Endothelial cell of umbilical vein (primary cell): ENCODE measurements at regions not wholly inside any gene's neighbourhood (a gene's known extent, or its start where the extent isn't known, plus 50 kb on each side); places are given as distances from the start of the nearest gene placed in this dataset.

Source experiments
- BruUV-seq: library from RNA; stranded (reverse); fragments of 400-500 nt; replicated peaks from 2 replicates; lab custom pipeline; 2021; lab: Mats Ljungman, UMichigan
- CTCF ChIA-PET: fragments of 300-600, 350-600 bp; sonication (Branson Sonifier 250); formaldehyde crosslinking; loops from one replicate; lab custom pipeline; 2021; ENCODE audit warnings: antibody characterized with exemption, inconsistent platforms; lab: Charles Lee
- POLR2A ChIA-PET: fragments of 300-600, 350-600 bp; sonication (Branson Sonifier 250); formaldehyde crosslinking; loops from one replicate; lab custom pipeline; 2021; ENCODE audit warnings: antibody characterized with exemption, inconsistent platforms; lab: Charles Lee
- DNase-seq: peaks from one replicate; pipeline ENCODE4 v3.0.0-alpha.2; 2011; ENCODE audit warnings: low read depth, low spot score
- FAIRE-seq: peaks from 2 replicates; lab custom pipeline; 2011; peaks lifted over from hg19 to GRCh38; lab: Jason Lieb, UNC
- H2AFZ ChIP-seq: 2 replicates; pipeline ENCODE4 v1.6.0; 2012; ENCODE audit warnings: low read depth, low read length, control low read depth, inconsistent platforms
- H3K27ac ChIP-seq: 2 replicates; pipeline ENCODE4 v1.5.1; 2011; ENCODE audit warnings: low read depth, mild to moderate bottlenecking, control low read depth, low read length, moderate library complexity; ENCODE audit not compliant: insufficient read depth
- H3K27me3 ChIP-seq, 2 experiments: 2 replicates each; pipeline versions ENCODE4 v1.6.0 to v1.6.1; 2011; ENCODE audit warnings: low read length in 2 of 2, mixed read lengths in 1 of 2; ENCODE audit not compliant: control insufficient read depth in 2 of 2, insufficient read depth in 2 of 2
- H3K36me3 ChIP-seq, 2 experiments: 2 replicates in 1 of 2; 3 replicates in 1 of 2; pipeline ENCODE4 v1.5.1; 2011; ENCODE audit warnings: low read length in 2 of 2, mild to moderate bottlenecking in 1 of 2, moderate library complexity in 1 of 2; ENCODE audit not compliant: control insufficient read depth in 2 of 2, insufficient read depth in 2 of 2; ENCODE audit errors: extremely low read depth in 1 of 2
- H3K4me1 ChIP-seq: 3 replicates; pipeline ENCODE4 v1.5.1; 2011; ENCODE audit warnings: mild to moderate bottlenecking, low read length; ENCODE audit not compliant: control insufficient read depth, insufficient read depth; ENCODE audit errors: extremely low read depth
- H3K4me2 ChIP-seq: 2 replicates; pipeline ENCODE4 v1.6.1; 2011; ENCODE audit warnings: low read length, control low read depth, mixed read lengths; ENCODE audit not compliant: insufficient read depth
- H3K4me3 ChIP-seq, 3 experiments: fragments of 200-600 bp in 1 of 3; sonication (generic), shearing (Covaris generic) in 1 of 3; replicated peaks in 1 of 3; 2 replicates each; pipeline ENCODE4 v1.5.1; 2011 to 2016; ENCODE audit warnings: control low read depth in 3 of 3, low read length in 3 of 3, mild to moderate bottlenecking in 2 of 3, inconsistent platforms in 1 of 3, low read depth in 1 of 3, moderate library complexity in 1 of 3; ENCODE audit not compliant: insufficient read depth in 1 of 3
- H3K79me2 ChIP-seq: 2 replicates; pipeline ENCODE4 v1.6.0; 2012; ENCODE audit warnings: low read length, inconsistent platforms; ENCODE audit not compliant: control insufficient read depth, insufficient read depth
- H3K9ac ChIP-seq: replicated peaks from 2 replicates; pipeline ENCODE3; 2011; ENCODE audit warnings: low read length, control low read depth; ENCODE audit not compliant: insufficient read depth; ENCODE audit errors: extremely low read depth
- H3K9me1 ChIP-seq: replicated peaks from 3 replicates; pipeline ENCODE4 v1.6.0; 2011; ENCODE audit warnings: mild to moderate bottlenecking, low read length; ENCODE audit not compliant: control insufficient read depth, insufficient read depth; ENCODE audit errors: extremely low read depth
- H3K9me3 ChIP-seq: replicated peaks from 2 replicates; pipeline ENCODE4 v1.5.1; 2012; ENCODE audit warnings: low read length, inconsistent platforms; ENCODE audit not compliant: control insufficient read depth, insufficient read depth
- H4K20me1 ChIP-seq: replicated peaks from 2 replicates; pipeline ENCODE3; 2011; ENCODE audit warnings: mild to moderate bottlenecking, low read length; ENCODE audit not compliant: control insufficient read depth, insufficient read depth; ENCODE audit errors: extremely low read depth
- CTCF ChIP-seq, 2 donors: IDR thresholded peaks; 1 replicate in 1 of 2; 2 replicates in 1 of 2; pipeline ENCODE4 v1.5.1; 2011; ENCODE audit warnings: low read length in 2 of 2, mild to moderate bottlenecking in 2 of 2, moderate library complexity in 2 of 2, control low read depth in 1 of 2, inconsistent platforms in 1 of 2, low read depth in 1 of 2; ENCODE audit not compliant: insufficient read depth in 1 of 2; ENCODE audit errors: extremely low read depth in 1 of 2
- EZH2 ChIP-seq: IDR thresholded peaks from 2 replicates; pipeline ENCODE4 v1.6.1; 2012; ENCODE audit warnings: borderline replicate concordance, low read depth, mild to moderate bottlenecking, moderate library complexity, low read length, inconsistent platforms; ENCODE audit not compliant: severe bottlenecking
- FOS ChIP-seq: IDR thresholded peaks from 2 replicates; pipeline ENCODE4 v1.6.1; 2011; ENCODE audit warnings: mild to moderate bottlenecking, low read length, moderate library complexity, borderline replicate concordance; ENCODE audit not compliant: insufficient read depth
- GATA2 ChIP-seq: IDR thresholded peaks from 2 replicates; pipeline ENCODE4 v1.7.0; 2011; ENCODE audit warnings: low read depth, mild to moderate bottlenecking, moderate library complexity, mixed read lengths, low read length; ENCODE audit not compliant: insufficient read length, insufficient read depth
- MAX ChIP-seq: IDR thresholded peaks from 2 replicates; pipeline ENCODE4 v1.6.1; 2011; ENCODE audit not compliant: insufficient read depth, insufficient read length
- MYC ChIP-seq: IDR thresholded peaks from one replicate; pipeline ENCODE4 v1.6.1; 2011; ENCODE audit warnings: mild to moderate bottlenecking, low read depth, low read length
- POLR2A ChIP-seq: IDR thresholded peaks from 2 replicates; pipeline ENCODE4 v1.6.1; 2012; ENCODE audit warnings: low read depth, mild to moderate bottlenecking, control low read depth, low read length
- dilution Hi-C: fragments of 300-500 bp; cut with MboI; formaldehyde crosslinking; loops from one replicate; pipeline ENCODE4 v1.15.0; 2019; ENCODE audit warnings: low sequenced_read_pairs; ENCODE audit not compliant: extremely low pct_ligation_motif_present
- intact Hi-C: fragments of 100-400 bp; cut with micrococcal nuclease; formaldehyde crosslinking; loops from one replicate; pipeline ENCODE4 v1.10.0; 2022

- Histone ChIP-seq H3K4me2 (no peak overlapping the region), H3K4me1 (no peaks in the 10 kb centered on the region), H3K9me3 (no peaks in the 10 kb centered on the region), H3K4me3 (no peak overlapping the region), H2AFZ (no peak overlapping the region), H3K79me2 (no peaks in the 10 kb centered on the region), H3K27me3 (no peaks in the 10 kb centered on the region), H4K20me1 (no peaks in the 10 kb centered on the region), H3K9ac (no peak overlapping the region), H3K36me3 (no peaks in the 10 kb centered on the region), H3K27ac (no peak overlapping the region), H3K9me1 (no peaks in the 10 kb centered on the region)
- intact Hi-C loops (no loop called here), dilution Hi-C loops (no loop called here)
- POLR2A ChIA-PET, result no interaction called here
- CTCF ChIA-PET, result no interaction called here
- TF ChIP-seq MYC (no peak), EZH2 (no peak), CTCF (IDR thresholded peaks at IDR 0.05; ENCODE audit: extremely low read depth in 1 of 2, insufficient read depth in 1 of 2, low read depth in 1 of 2, low read length in 2 of 2) (no peak), FOS (no peak), POLR2A (no peak), GATA2 (no peak), MAX (no peak)
- FAIRE-seq, result no peak
- no TSS peak for BruUV-seq
- no peak for DNase-seq
Measured at GRCh38 chr11:15800111-15800800, 556.1 kb downstream of the SOX6 start.
